Nephron (organoid): ENCODE measurements at regions not wholly inside any gene's neighbourhood (a gene's known extent, or its start where the extent isn't known, plus 50 kb on each side); places are given as distances from the start of the nearest gene placed in this dataset.
"Not testable (repeated sequence)": the region's sequence is repeated elsewhere in the genome, so short reads cannot be mapped to it uniquely, and the experiment has no call there.

Experiments used
- H3K27ac Mint-ChIP-seq, 3 experiments: 2 replicates each; pipeline ENCODE4 v1.8.0; 2020; ENCODE audit warnings: mixed read lengths in 3 of 3, mild to moderate bottlenecking in 2 of 3, moderate library complexity in 1 of 3
- H3K27me3 Mint-ChIP-seq: 2 replicates; pipeline ENCODE4 v1.8.0; 2021; ENCODE audit warnings: low read depth, mild to moderate bottlenecking, moderate library complexity, mixed read lengths
- H3K36me3 Mint-ChIP-seq: 2 replicates; pipeline ENCODE4 v1.8.0; 2020; ENCODE audit warnings: low read depth, mixed read lengths
- H3K4me1 Mint-ChIP-seq: 2 replicates; pipeline ENCODE4 v1.8.0; 2020; ENCODE audit warnings: mixed read lengths
- H3K4me3 Mint-ChIP-seq, 3 experiments: 2 replicates each; pipeline ENCODE4 v1.8.0; 2020; ENCODE audit warnings: mild to moderate bottlenecking in 3 of 3, mixed read lengths in 3 of 3, moderate library complexity in 2 of 3
- H3K9me3 Mint-ChIP-seq: 2 replicates; pipeline ENCODE4 v1.8.0; 2020; ENCODE audit warnings: mixed read lengths
- TF ChIP-seq, protein P1 (sequence below), 3 experiments: fragments of 200-600 bp; sonication (generic); IDR thresholded peaks; one replicate each; pipeline ENCODE4 v1.5.0; 2021; ENCODE audit warnings: antibody characterized with exemption in 3 of 3; ENCODE audit not compliant: unreplicated experiment in 3 of 3

DNA sequence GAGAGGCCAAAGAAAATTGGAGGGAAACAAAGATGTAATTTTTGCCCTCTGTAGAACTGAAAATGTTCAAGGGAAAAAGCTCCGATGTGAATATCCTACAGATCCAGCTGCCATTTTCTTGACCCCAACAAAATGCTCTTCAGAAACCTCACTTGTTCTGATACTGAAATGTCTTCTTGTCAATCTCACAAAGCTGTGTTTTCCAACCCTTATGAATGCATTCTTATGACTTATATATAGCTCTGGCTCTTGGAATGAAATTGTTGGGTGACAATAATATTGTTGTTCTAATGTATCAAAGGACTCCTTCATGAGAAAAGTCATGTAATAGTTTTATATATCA is 157.1 kb upstream of the TGFBR2 start:
- no peak overlapping the region for H3K27ac Mint-ChIP-seq
- TF ChIP-seq, protein P1, sequence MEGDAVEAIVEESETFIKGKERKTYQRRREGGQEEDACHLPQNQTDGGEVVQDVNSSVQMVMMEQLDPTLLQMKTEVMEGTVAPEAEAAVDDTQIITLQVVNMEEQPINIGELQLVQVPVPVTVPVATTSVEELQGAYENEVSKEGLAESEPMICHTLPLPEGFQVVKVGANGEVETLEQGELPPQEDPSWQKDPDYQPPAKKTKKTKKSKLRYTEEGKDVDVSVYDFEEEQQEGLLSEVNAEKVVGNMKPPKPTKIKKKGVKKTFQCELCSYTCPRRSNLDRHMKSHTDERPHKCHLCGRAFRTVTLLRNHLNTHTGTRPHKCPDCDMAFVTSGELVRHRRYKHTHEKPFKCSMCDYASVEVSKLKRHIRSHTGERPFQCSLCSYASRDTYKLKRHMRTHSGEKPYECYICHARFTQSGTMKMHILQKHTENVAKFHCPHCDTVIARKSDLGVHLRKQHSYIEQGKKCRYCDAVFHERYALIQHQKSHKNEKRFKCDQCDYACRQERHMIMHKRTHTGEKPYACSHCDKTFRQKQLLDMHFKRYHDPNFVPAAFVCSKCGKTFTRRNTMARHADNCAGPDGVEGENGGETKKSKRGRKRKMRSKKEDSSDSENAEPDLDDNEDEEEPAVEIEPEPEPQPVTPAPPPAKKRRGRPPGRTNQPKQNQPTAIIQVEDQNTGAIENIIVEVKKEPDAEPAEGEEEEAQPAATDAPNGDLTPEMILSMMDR (IDR thresholded peaks at IDR 0.05; ENCODE audit: unreplicated experiment in 3 of 3): no peak
- H3K4me1 Mint-ChIP-seq: peaks cover 19% of the 10 kb centered on the region
- H3K9me3 Mint-ChIP-seq: peaks cover 12% of the 10 kb centered on the region
- no peaks in the 10 kb centered on the region for H3K36me3 Mint-ChIP-seq
- no peak overlapping the region for H3K4me3 Mint-ChIP-seq
- H3K27me3 Mint-ChIP-seq: no peaks in the 10 kb centered on the region

DNA sequence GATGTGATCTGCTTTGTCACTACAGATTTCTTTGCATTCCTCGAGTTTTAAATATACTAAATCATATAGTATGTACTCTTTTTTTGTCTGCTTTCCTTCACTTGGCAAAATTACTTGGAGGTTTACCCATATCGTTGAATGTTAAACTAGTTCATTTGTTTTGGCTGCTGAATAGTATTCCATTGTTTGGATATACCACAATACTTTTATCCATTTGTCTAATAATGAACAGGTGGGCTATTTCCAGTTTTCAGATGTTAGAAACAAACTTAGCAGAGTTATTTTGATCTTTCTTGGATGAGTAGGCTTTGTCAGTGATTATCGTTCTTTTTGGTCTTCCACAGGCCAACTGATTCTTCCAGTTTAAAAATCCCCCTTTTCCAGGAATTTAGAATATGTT is 154.0 kb upstream of the TGFBR2 start:
- Mint-ChIP-seq H3K4me3 (no peak overlapping the region), H3K27me3 (no peaks in the 10 kb centered on the region), H3K27ac (peak overlapping the region in 1 of 3 experiments; percentile 16), H3K9me3 (peaks cover 12% of the 10 kb centered on the region), H3K4me1 (peaks cover 39% of the 10 kb centered on the region), H3K36me3 (no peaks in the 10 kb centered on the region)
- TF ChIP-seq, protein P1 (IDR thresholded peaks at IDR 0.05; ENCODE audit: unreplicated experiment in 3 of 3): no peak

DNA sequence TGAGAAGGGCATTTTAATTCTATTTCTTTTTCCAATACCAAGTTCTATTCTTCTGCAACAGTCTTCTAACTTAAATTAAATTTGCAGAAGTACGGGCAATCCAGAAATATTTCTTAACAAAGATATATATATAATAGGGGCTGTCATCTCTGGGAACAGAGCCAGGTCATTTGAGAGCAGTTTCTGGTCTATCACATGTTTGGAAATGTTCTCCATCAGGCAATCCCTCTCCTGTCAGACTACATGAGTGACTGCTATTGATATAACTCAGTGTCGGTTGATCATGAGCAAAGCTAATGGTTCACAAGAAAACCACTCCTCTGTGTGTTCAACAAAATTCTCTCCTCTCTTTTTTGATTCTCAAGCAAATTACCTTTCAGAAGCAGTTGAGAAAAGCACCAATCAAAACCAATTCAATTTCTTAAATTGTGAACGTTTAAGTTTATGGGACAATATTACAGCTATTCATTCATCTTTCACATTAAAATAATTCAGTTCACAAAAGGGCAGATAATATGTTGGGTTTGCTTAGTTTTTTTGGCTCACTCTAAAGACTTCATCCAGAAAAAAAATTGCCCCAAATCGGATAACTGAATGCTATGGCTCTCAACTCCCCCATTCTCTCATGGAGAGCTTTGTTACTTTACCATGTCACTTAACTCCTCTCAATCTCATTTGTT is 152.9 kb upstream of the TGFBR2 start:
- Mint-ChIP-seq H3K36me3 (no peaks in the 10 kb centered on the region), H3K27me3 (no peaks in the 10 kb centered on the region), H3K27ac (peak overlapping the region in 1 of 3 experiments; percentile 16), H3K4me1 (peaks cover 40% of the 10 kb centered on the region), H3K4me3 (no peak overlapping the region), H3K9me3 (peaks cover 17% of the 10 kb centered on the region)
- TF ChIP-seq, protein P1 (IDR thresholded peaks at IDR 0.05; ENCODE audit: unreplicated experiment in 3 of 3): no peak

DNA sequence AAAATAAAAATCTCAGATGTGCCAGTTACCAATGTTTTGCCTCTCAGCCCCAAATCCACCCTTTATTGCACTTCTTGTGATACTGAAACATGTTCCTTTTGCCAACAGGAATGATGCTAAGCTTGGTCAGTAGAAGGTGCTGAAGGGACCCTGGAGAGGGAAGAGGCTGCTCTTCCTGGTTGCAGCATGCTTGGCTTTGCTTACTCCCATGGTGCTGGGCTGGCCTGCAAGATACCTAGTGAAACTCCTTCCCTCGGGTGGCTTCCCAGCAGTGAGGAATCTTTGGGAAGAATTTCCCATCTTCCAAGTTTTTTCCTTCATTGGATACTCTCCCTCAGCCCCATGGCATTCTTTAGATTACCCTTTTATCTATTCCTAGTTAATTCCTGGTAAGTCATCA is 151.8 kb upstream of the TGFBR2 start:
- Mint-ChIP-seq H3K4me1 (peaks cover 40% of the 10 kb centered on the region), H3K4me3 (no peak overlapping the region)

DNA sequence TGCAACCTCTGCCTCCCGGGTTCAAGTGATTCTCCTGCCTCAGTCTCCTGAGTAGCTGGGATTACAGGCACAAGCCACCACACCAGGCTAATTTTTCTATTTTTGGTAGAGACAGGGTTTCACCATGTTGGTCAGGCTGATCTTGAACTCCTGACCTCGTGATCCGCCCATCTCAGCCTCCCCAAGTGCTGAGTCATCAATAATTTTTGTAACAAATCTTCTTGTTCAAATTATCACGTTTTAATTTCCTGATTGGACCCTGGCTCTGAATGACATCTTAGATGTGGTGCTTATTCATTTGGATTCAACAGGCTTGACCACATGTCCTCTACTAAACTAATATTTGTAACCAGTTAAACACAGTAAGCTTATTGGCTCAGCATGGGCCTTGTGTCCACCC is 151.3 kb upstream of the TGFBR2 start:
- not testable (repeated sequence) for H3K27me3 Mint-ChIP-seq, H3K36me3 Mint-ChIP-seq, H3K4me3 Mint-ChIP-seq
- Mint-ChIP-seq H3K4me1 (peaks cover 40% of the 10 kb centered on the region), H3K9me3 (peaks cover 17% of the 10 kb centered on the region), H3K27ac (peak overlapping the region in 2 of 3 experiments; percentile 6 to 79)

More for the DNA sequence above, 151.8 kb upstream of the TGFBR2 start:
- Mint-ChIP-seq H3K27ac (no peak overlapping the region), H3K36me3 (no peaks in the 10 kb centered on the region), H3K27me3 (no peaks in the 10 kb centered on the region), H3K9me3 (peaks cover 17% of the 10 kb centered on the region)
- TF ChIP-seq, protein P1 (IDR thresholded peaks at IDR 0.05; ENCODE audit: unreplicated experiment in 3 of 3): no peak

DNA sequence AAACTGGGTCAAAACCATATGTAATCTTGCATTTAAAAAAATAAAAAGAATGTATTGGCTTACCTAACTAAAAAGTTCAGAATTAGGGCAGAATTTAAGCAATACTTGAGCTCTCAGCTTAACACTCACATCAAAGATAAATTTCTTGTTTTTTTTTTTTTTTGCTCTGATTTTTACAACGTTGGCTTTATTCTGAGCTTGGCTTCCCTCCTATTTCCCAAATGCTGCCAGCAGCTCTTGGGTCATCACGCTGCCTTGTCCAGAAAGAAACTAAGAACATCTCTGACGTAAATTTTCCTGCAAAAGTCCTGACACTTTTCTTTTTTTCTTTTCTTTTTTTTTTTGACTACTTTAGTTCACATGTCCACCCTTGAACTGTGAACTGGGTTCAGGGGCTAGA is 150.6 kb upstream of the TGFBR2 start:
- Mint-ChIP-seq H3K36me3 (no peaks in the 10 kb centered on the region), H3K27me3 (no peaks in the 10 kb centered on the region), H3K4me3 (no peak overlapping the region), H3K27ac (peak overlapping the region in 2 of 3 experiments; percentile 6 to 79), H3K4me1 (peaks cover 40% of the 10 kb centered on the region), H3K9me3 (peaks cover 17% of the 10 kb centered on the region)
- TF ChIP-seq, protein P1 (IDR thresholded peaks at IDR 0.05; ENCODE audit: unreplicated experiment in 3 of 3): no peak
